ENCODE measurements at regions not wholly inside any gene's neighbourhood (a gene's known extent, or its start where the extent isn't known, plus 50 kb on each side); places are given as distances from the start of the nearest gene placed in this dataset.

DNA sequence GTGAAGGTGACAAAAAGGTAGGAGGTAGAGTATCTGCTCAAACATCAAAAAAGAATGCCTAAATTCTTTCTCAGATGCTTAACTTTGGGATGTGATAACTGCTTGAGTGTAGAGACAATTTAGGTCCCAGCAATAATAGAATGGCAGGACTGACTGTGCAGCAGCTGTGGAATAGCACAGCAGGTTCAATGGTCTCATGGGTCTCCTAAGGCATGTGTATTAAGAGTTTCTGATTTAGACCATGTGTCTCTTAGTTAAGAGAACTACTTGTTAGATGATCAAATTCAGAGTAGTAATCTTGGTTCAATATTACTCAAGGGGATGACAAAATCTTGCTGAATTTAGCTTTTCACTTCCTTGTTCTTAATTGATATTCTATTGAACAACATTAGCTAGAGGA is 72.0 kb downstream of the ALX1 start:
- H3K36me3 Mint-ChIP-seq: no peaks in the 10 kb centered on the region
- H3K4me1 Mint-ChIP-seq: no peaks in the 10 kb centered on the region
- H3K4me3 Mint-ChIP-seq: no peak overlapping the region
- H3K27me3 Mint-ChIP-seq: no peaks in the 10 kb centered on the region
- H3K9me3 Mint-ChIP-seq: peaks cover 0 to 3% (median 0%) of the 10 kb centered on the region in 3 donors
- H3K27ac Mint-ChIP-seq: no peak overlapping the region

GRCh38 chr12:85356596-85357385 is 76.8 kb downstream of the ALX1 start:
- Mint-ChIP-seq H3K4me3 (no peak overlapping the region), H3K27me3 (no peaks in the 10 kb centered on the region), H3K4me1 (no peaks in the 10 kb centered on the region), H3K36me3 (no peaks in the 10 kb centered on the region), H3K9me3 (peaks cover 0 to 7% (median 2%) of the 10 kb centered on the region in 3 donors), H3K27ac (no peak overlapping the region)

- Mint-ChIP-seq H3K9me3 (peaks cover 0 to 8% (median 3%) of the 10 kb centered on the region in 3 donors), H3K36me3 (no peaks in the 10 kb centered on the region), H3K27ac (no peak overlapping the region), H3K27me3 (no peaks in the 10 kb centered on the region), H3K4me1 (no peaks in the 10 kb centered on the region), H3K4me3 (no peak overlapping the region)
Observed at GRCh38 chr12:85357609-85358008, 77.6 kb downstream of the ALX1 start.

DNA sequence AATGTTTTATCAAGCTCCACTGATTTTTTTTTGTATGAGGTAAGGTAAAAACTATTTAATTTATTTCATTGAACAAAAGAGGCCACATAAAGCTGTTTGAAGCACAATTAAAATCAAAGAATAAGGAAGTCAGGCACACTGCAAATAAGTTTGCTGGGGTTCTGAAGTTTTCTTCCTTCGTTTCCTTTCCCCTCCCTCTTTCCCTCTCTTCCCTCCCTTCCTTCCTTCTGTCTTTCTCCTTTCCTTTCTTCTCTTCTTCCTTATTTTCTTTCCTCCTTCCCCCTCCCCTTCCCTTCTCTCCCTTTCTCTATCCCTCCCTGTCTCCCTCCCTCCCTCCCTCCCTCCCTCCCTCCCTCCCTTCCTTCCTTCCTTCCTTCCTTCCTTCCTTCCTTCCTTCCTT is 78.7 kb downstream of the ALX1 start:
- Mint-ChIP-seq H3K36me3 (no peaks in the 10 kb centered on the region), H3K9me3 (peaks cover 0 to 8% (median 3%) of the 10 kb centered on the region in 3 donors), H3K27me3 (no peaks in the 10 kb centered on the region), H3K27ac (no peak overlapping the region), H3K4me1 (no peaks in the 10 kb centered on the region), H3K4me3 (no peak overlapping the region)

DNA sequence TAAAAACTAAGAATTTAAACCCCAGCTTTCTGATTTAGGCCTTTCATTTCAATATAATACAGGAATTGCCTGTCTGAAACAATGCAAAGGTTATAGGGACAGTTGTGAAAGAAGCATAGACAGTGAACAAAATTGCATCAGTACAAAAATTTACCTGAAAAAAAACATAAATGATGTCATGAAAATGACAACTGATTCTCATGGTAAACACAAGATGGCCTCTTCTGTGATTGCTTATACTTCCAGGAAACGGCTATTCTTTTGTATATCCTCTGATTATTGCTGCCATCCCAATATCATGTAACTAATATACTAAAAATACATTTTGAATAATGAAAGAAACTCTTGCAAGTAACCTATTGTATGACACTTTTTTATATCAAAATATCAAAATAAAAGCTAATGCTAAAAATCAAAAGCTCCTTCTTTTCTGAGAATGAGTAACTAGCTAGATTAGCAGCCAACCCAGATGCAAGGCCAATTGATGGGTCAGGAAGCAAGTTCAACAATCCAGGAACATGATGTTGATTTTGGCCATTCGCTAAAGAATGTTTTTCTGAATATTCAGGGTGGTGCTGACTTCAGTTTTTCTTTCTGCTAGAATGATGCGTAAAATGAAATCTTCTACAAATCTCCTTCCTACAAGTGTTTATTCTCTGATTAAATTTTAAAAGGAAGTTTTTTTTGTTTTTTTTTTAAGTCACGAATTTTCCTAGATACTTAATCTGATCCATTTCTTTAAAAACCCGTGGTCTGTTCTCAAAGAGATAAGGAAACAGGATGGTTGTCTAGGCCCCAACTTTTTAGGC is 83.6 kb downstream of the ALX1 start:
- Mint-ChIP-seq H3K4me3 (no peak overlapping the region), H3K27ac (no peak overlapping the region)

DNA sequence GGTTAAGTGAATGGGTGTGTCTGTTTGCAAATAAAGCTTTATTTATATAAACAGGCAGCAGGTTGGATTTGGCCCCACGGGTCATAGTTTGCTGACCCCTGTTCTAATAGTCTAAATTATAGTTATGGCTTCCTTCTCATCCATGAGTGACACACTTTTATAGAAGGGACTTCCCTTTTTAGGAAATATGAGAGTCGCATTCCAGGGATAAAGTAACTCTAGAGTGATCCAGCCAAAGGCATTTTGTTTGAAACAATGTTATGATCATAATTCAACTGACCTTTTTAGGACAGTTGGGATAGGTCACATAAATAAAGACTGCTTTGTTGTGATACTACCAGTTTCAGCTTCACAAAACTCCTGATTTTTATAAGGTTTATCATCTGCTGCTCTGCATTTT is 87.9 kb downstream of the ALX1 start:
- Mint-ChIP-seq H3K36me3 (no peaks in the 10 kb centered on the region), H3K27ac (no peak overlapping the region), H3K27me3 (no peaks in the 10 kb centered on the region), H3K4me3 (no peak overlapping the region), H3K9me3 (no peaks in the 10 kb centered on the region), H3K4me1 (no peaks in the 10 kb centered on the region)

More for the DNA sequence above, 83.6 kb downstream of the ALX1 start:
- H3K27me3 Mint-ChIP-seq: no peaks in the 10 kb centered on the region
- peaks cover 0 to 8% (median 3%) of the 10 kb centered on the region in 3 donors for H3K9me3 Mint-ChIP-seq
- H3K4me1 Mint-ChIP-seq: no peaks in the 10 kb centered on the region
- no peaks in the 10 kb centered on the region for H3K36me3 Mint-ChIP-seq

DNA sequence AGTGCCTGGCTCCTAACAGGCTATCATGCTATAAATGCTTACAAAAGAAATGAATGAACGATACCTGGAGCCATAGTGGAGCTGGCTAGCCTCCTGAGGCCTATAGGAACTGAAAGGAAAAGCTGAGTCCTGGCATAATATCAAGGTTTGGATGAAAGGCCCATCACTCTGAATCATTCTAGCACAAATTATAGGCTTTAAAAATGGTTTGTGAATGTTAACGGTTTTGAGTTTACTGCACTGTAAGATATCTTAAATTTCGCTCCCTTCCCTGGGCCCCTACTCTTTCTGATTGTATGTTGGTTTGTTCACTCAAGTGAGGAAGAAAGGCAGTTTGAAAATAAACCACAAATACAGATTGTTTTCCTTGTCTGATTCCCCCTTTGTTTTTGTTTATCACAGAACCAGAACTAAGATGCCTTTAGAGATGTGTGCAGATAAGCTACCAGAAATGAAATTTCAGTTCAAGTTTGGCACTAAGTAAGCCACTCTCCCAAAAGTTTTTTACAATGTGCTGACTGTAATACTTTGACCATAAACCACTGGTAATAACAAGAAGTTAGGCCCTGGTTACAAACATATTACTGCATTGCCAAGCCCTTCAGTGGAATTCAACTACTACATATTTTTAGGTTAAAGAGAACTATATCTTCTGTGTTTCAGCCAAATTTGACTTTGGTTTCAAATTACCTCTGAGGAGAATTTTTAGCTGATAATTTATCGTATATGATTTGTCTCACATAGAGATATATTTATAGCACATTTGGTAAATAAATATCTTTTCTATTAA is 89.5 kb downstream of the ALX1 start:
- no peak overlapping the region for H3K27ac Mint-ChIP-seq
- H3K27me3 Mint-ChIP-seq: no peaks in the 10 kb centered on the region
- no peaks in the 10 kb centered on the region for H3K4me1 Mint-ChIP-seq
- no peaks in the 10 kb centered on the region for H3K9me3 Mint-ChIP-seq
- H3K36me3 Mint-ChIP-seq: no peaks in the 10 kb centered on the region
- H3K4me3 Mint-ChIP-seq: no peak overlapping the region

DNA sequence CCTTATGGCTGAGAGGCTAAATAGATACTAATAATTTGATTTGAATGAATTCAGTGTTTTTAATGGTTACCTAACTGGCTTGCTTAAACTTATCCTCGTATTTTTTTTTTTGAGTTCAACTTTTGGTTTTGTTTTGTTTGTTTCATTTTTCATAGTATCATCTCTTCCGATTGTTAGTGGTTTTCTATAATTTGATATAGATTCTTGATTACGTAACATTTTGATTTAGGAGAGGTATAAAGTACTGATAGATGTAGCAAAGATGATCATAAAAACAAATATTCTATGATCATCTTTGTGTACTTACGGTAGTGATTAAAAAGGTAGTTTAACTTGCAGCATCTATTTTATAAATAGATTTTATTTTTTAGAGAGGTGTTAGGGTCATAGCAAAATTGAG is 93.0 kb downstream of the ALX1 start:
- Mint-ChIP-seq H3K36me3 (no peaks in the 10 kb centered on the region), H3K4me1 (no peaks in the 10 kb centered on the region), H3K27me3 (no peaks in the 10 kb centered on the region), H3K9me3 (no peaks in the 10 kb centered on the region), H3K27ac (no peak overlapping the region), H3K4me3 (no peak overlapping the region)

- Mint-ChIP-seq H3K4me1 (no peaks in the 10 kb centered on the region), H3K4me3 (no peak overlapping the region), H3K9me3 (no peaks in the 10 kb centered on the region), H3K36me3 (no peaks in the 10 kb centered on the region), H3K27ac (no peak overlapping the region), H3K27me3 (no peaks in the 10 kb centered on the region)
Observed at GRCh38 chr12:85374981-85375380, 95.0 kb downstream of the ALX1 start.

DNA sequence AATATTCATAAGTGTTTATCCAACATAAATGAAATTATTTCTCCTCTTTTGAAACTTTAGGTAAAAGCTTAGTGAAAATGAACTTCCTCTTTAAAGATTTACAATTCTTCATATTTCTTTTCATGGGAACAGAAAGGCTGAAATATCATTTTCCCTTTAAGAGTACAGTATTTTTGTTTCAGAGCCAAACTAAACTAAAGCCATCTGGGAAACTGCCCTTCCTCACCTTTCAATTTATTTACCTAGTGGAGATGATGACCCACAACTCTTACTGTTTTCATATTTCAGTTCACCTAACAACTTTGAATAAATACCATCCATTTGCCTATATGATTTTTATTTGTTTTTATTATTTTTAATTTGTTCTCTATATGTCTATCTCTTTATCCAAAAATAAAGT is 105.4 kb downstream of the ALX1 start:
- Mint-ChIP-seq H3K27ac (no peak overlapping the region), H3K27me3 (no peaks in the 10 kb centered on the region), H3K4me1 (no peaks in the 10 kb centered on the region), H3K9me3 (no peaks in the 10 kb centered on the region), H3K36me3 (no peaks in the 10 kb centered on the region), H3K4me3 (no peak overlapping the region)

- Mint-ChIP-seq H3K9me3 (no peaks in the 10 kb centered on the region), H3K27me3 (no peaks in the 10 kb centered on the region), H3K27ac (no peak overlapping the region), H3K36me3 (no peaks in the 10 kb centered on the region), H3K4me1 (no peaks in the 10 kb centered on the region), H3K4me3 (no peak overlapping the region)
Observed at GRCh38 chr12:85390266-85390665, 110.2 kb downstream of the ALX1 start.

- Mint-ChIP-seq H3K27me3 (no peaks in the 10 kb centered on the region), H3K4me3 (no peak overlapping the region), H3K9me3 (no peaks in the 10 kb centered on the region), H3K4me1 (no peaks in the 10 kb centered on the region), H3K27ac (no peak overlapping the region), H3K36me3 (no peaks in the 10 kb centered on the region)
Observed at GRCh38 chr12:85392508-85392907, 112.5 kb downstream of the ALX1 start.

GRCh38 chr12:85393606-85394005 is 113.6 kb downstream of the ALX1 start:
- H3K4me1 Mint-ChIP-seq: no peaks in the 10 kb centered on the region
- H3K9me3 Mint-ChIP-seq: no peaks in the 10 kb centered on the region
- H3K27me3 Mint-ChIP-seq: no peaks in the 10 kb centered on the region
- no peak overlapping the region for H3K27ac Mint-ChIP-seq
- no peaks in the 10 kb centered on the region for H3K36me3 Mint-ChIP-seq
- no peak overlapping the region for H3K4me3 Mint-ChIP-seq

GRCh38 chr12:85394065-85394464 is 114.0 kb downstream of the ALX1 start:
- Mint-ChIP-seq H3K4me1 (no peaks in the 10 kb centered on the region), H3K27ac (no peak overlapping the region), H3K4me3 (no peak overlapping the region), H3K9me3 (no peaks in the 10 kb centered on the region), H3K36me3 (no peaks in the 10 kb centered on the region), H3K27me3 (no peaks in the 10 kb centered on the region)

- Mint-ChIP-seq H3K9me3 (no peaks in the 10 kb centered on the region), H3K27ac (no peak overlapping the region), H3K4me1 (no peaks in the 10 kb centered on the region), H3K27me3 (peaks cover under 1% of the 10 kb centered on the region), H3K36me3 (no peaks in the 10 kb centered on the region), H3K4me3 (no peak overlapping the region)
Observed at GRCh38 chr12:85394809-85395208, 114.8 kb downstream of the ALX1 start.
